ENCODE measurements at regions not wholly inside any gene's neighbourhood (a gene's known extent, or its start where the extent isn't known, plus 50 kb on each side); places are given as distances from the start of the nearest gene placed in this dataset.

DNA sequence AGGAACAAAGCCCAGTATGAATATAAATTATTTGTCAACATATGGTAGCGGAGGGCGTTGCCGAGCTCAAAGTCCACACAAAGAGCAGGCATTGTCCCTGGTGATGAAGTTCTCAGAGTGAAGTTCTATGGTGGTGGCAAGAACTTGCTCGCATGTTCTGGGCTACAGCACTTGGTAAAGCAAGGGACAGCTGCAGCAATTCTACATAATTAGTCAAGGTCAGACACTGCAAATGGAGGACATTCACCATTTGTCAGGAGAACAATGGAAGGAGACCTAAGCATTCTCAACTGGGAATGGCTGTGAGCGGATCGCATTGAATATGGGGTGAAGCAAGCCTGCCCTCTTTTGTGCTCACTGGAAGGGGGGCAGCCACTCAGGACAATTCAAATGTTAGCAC is 503.8 kb upstream of the ADAMTS16 start:
- H3K4me1 ChIP-seq (ENCODE audit: insufficient read depth), result no peaks in the 10 kb centered on the region
- H2AFZ ChIP-seq, result no peak overlapping the region; the same call in 1 of the 2 replicates
- TF ChIP-seq NANOG (IDR thresholded peaks at IDR 0.05; ENCODE audit: borderline replicate concordance) (no peak), CREB1 (CRISPR knock-in tag; IDR thresholded peaks at IDR 0.05; ENCODE audit: low read depth) (no peak), POLR2AphosphoS5 (IDR thresholded peaks at IDR 0.05; ENCODE audit: low read depth) (no peak), ZNF114 (CRISPR knock-in tag; IDR thresholded peaks at IDR 0.05) (no peak)
- TF ChIP-seq, protein P1, sequence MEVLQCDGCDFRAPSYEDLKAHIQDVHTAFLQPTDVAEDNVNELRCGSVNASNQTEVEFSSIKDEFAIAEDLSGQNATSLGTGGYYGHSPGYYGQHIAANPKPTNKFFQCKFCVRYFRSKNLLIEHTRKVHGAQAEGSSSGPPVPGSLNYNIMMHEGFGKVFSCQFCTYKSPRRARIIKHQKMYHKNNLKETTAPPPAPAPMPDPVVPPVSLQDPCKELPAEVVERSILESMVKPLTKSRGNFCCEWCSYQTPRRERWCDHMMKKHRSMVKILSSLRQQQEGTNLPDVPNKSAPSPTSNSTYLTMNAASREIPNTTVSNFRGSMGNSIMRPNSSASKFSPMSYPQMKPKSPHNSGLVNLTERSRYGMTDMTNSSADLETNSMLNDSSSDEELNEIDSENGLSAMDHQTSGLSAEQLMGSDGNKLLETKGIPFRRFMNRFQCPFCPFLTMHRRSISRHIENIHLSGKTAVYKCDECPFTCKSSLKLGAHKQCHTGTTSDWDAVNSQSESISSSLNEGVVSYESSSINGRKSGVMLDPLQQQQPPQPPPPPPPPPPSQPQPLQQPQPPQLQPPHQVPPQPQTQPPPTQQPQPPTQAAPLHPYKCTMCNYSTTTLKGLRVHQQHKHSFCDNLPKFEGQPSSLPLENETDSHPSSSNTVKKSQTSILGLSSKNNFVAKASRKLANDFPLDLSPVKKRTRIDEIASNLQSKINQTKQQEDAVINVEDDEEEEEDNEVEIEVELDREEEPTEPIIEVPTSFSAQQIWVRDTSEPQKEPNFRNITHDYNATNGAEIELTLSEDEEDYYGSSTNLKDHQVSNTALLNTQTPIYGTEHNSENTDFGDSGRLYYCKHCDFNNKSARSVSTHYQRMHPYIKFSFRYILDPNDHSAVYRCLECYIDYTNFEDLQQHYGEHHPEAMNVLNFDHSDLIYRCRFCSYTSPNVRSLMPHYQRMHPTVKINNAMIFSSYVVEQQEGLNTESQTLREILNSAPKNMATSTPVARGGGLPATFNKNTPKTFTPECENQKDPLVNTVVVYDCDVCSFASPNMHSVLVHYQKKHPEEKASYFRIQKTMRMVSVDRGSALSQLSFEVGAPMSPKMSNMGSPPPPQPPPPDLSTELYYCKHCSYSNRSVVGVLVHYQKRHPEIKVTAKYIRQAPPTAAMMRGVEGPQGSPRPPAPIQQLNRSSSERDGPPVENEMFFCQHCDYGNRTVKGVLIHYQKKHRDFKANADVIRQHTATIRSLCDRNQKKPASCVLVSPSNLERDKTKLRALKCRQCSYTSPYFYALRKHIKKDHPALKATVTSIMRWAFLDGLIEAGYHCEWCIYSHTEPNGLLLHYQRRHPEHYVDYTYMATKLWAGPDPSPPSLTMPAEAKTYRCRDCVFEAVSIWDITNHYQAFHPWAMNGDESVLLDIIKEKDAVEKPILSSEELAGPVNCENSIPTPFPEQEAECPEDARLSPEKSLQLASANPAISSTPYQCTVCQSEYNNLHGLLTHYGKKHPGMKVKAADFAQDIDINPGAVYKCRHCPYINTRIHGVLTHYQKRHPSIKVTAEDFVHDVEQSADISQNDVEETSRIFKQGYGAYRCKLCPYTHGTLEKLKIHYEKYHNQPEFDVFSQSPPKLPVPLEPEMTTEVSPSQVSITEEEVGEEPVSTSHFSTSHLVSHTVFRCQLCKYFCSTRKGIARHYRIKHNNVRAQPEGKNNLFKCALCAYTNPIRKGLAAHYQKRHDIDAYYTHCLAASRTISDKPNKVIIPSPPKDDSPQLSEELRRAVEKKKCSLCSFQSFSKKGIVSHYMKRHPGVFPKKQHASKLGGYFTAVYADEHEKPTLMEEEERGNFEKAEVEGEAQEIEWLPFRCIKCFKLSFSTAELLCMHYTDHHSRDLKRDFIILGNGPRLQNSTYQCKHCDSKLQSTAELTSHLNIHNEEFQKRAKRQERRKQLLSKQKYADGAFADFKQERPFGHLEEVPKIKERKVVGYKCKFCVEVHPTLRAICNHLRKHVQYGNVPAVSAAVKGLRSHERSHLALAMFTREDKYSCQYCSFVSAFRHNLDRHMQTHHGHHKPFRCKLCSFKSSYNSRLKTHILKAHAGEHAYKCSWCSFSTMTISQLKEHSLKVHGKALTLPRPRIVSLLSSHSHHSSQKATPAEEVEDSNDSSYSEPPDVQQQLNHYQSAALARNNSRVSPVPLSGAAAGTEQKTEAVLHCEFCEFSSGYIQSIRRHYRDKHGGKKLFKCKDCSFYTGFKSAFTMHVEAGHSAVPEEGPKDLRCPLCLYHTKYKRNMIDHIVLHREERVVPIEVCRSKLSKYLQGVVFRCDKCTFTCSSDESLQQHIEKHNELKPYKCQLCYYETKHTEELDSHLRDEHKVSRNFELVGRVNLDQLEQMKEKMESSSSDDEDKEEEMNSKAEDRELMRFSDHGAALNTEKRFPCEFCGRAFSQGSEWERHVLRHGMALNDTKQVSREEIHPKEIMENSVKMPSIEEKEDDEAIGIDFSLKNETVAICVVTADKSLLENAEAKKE (CRISPR knock-in tag; IDR thresholded peaks at IDR 0.05), result no peak
- TF ChIP-seq, protein P2, sequence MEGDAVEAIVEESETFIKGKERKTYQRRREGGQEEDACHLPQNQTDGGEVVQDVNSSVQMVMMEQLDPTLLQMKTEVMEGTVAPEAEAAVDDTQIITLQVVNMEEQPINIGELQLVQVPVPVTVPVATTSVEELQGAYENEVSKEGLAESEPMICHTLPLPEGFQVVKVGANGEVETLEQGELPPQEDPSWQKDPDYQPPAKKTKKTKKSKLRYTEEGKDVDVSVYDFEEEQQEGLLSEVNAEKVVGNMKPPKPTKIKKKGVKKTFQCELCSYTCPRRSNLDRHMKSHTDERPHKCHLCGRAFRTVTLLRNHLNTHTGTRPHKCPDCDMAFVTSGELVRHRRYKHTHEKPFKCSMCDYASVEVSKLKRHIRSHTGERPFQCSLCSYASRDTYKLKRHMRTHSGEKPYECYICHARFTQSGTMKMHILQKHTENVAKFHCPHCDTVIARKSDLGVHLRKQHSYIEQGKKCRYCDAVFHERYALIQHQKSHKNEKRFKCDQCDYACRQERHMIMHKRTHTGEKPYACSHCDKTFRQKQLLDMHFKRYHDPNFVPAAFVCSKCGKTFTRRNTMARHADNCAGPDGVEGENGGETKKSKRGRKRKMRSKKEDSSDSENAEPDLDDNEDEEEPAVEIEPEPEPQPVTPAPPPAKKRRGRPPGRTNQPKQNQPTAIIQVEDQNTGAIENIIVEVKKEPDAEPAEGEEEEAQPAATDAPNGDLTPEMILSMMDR (conservative IDR thresholded peaks at IDR 0.05; ENCODE audit: low read depth in 2 of 2), result 0 out of 4 replicates have a peak, but pooled peaks of 1 of the 2 experiments have one; percentile 2

More for the DNA sequence above, 503.8 kb upstream of the ADAMTS16 start:
- Mint-ChIP-seq H3K36me3 (ENCODE audit: low read depth) (no peaks in the 10 kb centered on the region), H3K4me3 (no peak overlapping the region), H3K27ac (no peak overlapping the region), H3K27me3 (ENCODE audit: insufficient read depth, low read depth, poor library complexity) (no peaks in the 10 kb centered on the region), H3K9me3 (no peaks in the 10 kb centered on the region), H3K4me1 (peaks cover 18% of the 10 kb centered on the region; the same call in 2 of the 3 replicates)
- Histone ChIP-seq H4K20me1 (replicated peaks; ENCODE audit: insufficient read depth) (no peaks in the 10 kb centered on the region), H3K4me2 (no peak overlapping the region), H3K36me3 (ENCODE audit: insufficient read depth) (no peaks in the 10 kb centered on the region), H3K27me3 (ENCODE audit: insufficient read depth) (no peaks in the 10 kb centered on the region), H3K27ac (ENCODE audit: low read depth) (no peak overlapping the region), H3K4me3 (no peak overlapping the region), H3F3A (replicated peaks; ENCODE audit: low read depth) (no peaks in the 10 kb centered on the region), H3K9me2 (ENCODE audit: insufficient read depth) (no peaks in the 10 kb centered on the region), H3K79me2 (replicated peaks; ENCODE audit: insufficient read depth) (no peaks in the 10 kb centered on the region)
- DNase-seq (ENCODE audit: low spot score), result no peak
- ATAC-seq, result no peak; the same call in 2 of the 3 replicates

All from GM23338 (cell line).